ENCODE measurements at regions not wholly inside any gene's neighbourhood (a gene's known extent, or its start where the extent isn't known, plus 50 kb on each side); places are given as distances from the start of the nearest gene placed in this dataset.
"Not testable (repeated sequence)": the region's sequence is repeated elsewhere in the genome, so short reads cannot be mapped to it uniquely, and the experiment has no call there.

- no peak overlapping the region for H3K4me3 ChIP-seq (ENCODE audit: control insufficient read depth, low read depth, low read length)
- no peak for DNase-seq (ENCODE audit: low read depth)
- TF ChIP-seq CTCF (IDR thresholded peaks at IDR 0.05; ENCODE audit: control insufficient read depth, insufficient read depth, low read depth, low read length, missing control alignments), result no peak
Measured at GRCh38 chr1:101444381-101444780, 207.6 kb downstream of the S1PR1 start.

- no peak overlapping the region for H3K4me3 ChIP-seq (ENCODE audit: control insufficient read depth, low read depth, low read length)
- DNase-seq (ENCODE audit: low read depth), result no peak
- TF ChIP-seq CTCF (IDR thresholded peaks at IDR 0.05; ENCODE audit: control insufficient read depth, insufficient read depth, low read depth, low read length, missing control alignments), result no peak
Measured at GRCh38 chr1:101444873-101445618, 208.2 kb downstream of the S1PR1 start.

GRCh38 chr1:101448018-101448417, 211.2 kb downstream of the S1PR1 start:
- no peak for DNase-seq (ENCODE audit: low read depth)
- no peak overlapping the region for H3K4me3 ChIP-seq (ENCODE audit: control insufficient read depth, low read depth, low read length)
- no peak for TF ChIP-seq CTCF (IDR thresholded peaks at IDR 0.05; ENCODE audit: control insufficient read depth, insufficient read depth, low read depth, low read length, missing control alignments)

GRCh38 chr1:101450691-101451090, 213.9 kb downstream of the S1PR1 start:
- H3K4me3 ChIP-seq (ENCODE audit: control insufficient read depth, low read depth, low read length); DNase-seq (ENCODE audit: low read depth): not testable (repeated sequence)

- no peak for DNase-seq (ENCODE audit: low read depth)
- no peak overlapping the region for H3K4me3 ChIP-seq (ENCODE audit: control insufficient read depth, low read depth, low read length)
- TF ChIP-seq CTCF (IDR thresholded peaks at IDR 0.05; ENCODE audit: control insufficient read depth, insufficient read depth, low read depth, low read length, missing control alignments), result no peak
Measured at GRCh38 chr1:101451888-101452287, 215.1 kb downstream of the S1PR1 start.

GRCh38 chr1:101452825-101453224, 216.0 kb downstream of the S1PR1 start:
- TF ChIP-seq CTCF (IDR thresholded peaks at IDR 0.05; ENCODE audit: control insufficient read depth, insufficient read depth, low read depth, low read length, missing control alignments), result no peak
- no peak overlapping the region for H3K4me3 ChIP-seq (ENCODE audit: control insufficient read depth, low read depth, low read length)
- DNase-seq (ENCODE audit: low read depth), result no peak

GRCh38 chr1:101453844-101454243, 217.0 kb downstream of the S1PR1 start:
- no peak for DNase-seq (ENCODE audit: low read depth)
- H3K4me3 ChIP-seq (ENCODE audit: control insufficient read depth, low read depth, low read length), result no peak overlapping the region
- no peak for TF ChIP-seq CTCF (IDR thresholded peaks at IDR 0.05; ENCODE audit: control insufficient read depth, insufficient read depth, low read depth, low read length, missing control alignments)

All from AG09309 (cell line).